ENCODE measurements at regions not wholly inside any gene's neighbourhood (a gene's known extent, or its start where the extent isn't known, plus 50 kb on each side); places are given as distances from the start of the nearest gene placed in this dataset.

DNA sequence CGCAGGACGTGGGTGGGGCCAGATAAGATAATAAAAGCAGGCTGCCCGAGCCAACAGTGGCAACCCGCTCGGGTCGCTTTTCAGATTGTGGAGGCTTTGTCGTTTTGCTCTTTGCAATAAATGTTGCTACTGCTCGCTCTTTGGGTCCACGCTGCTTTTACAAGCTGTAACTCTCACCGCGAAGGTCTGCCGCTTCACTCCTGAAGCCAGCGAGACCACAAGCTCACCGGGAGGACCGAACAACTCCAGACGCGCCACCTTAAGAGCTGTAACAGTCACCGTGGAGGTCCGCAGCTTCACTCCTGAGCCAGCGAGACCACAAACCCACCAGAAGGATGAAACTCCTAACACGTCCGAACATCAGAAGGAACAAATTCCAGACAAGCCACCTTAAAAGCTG is 286.6 kb upstream of the MAGI2 start:
- no peak for TF ChIP-seq EGR1 (IDR thresholded peaks at IDR 0.05)
- TF ChIP-seq ZBTB7A (IDR thresholded peaks at IDR 0.05; ENCODE audit: low read depth): no peak
- no peak for TF ChIP-seq RAD21 (IDR thresholded peaks at IDR 0.05; ENCODE audit: low read depth)
- TF ChIP-seq USF1 (IDR thresholded peaks at IDR 0.05): no peak
- no peak for TF ChIP-seq TAF1 (IDR thresholded peaks at IDR 0.05; ENCODE audit: low read depth)

GRCh38 chr7:79736418-79736817 is 283.0 kb upstream of the MAGI2 start:
- TF ChIP-seq EGR1 (IDR thresholded peaks at IDR 0.05) (no peak), USF1 (IDR thresholded peaks at IDR 0.05) (no peak)

DNA sequence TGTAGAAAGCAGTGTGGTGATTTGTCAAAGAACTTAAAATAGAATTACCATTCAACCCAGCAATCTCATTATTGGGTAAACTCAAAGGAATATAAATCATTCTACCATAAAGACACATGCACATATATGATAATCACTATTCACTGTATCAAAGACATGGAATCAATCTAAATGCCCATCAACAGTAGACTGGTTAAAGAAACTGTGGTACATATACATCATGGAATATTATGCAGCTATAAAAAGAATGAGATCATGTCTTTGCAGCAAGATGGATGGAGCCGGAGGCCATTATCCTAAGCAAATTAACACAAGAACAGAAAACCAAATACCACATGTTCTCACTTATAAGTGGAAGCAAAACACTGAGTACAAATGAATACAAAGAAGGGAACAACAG is 281.5 kb upstream of the MAGI2 start:
- TF ChIP-seq TCF12 (IDR thresholded peaks at IDR 0.05; ENCODE audit: low read depth): no peak
- no peak for TF ChIP-seq FOXM1 (IDR thresholded peaks at IDR 0.05; ENCODE audit: borderline replicate concordance, low read depth)
- no peak for TF ChIP-seq EGR1 (IDR thresholded peaks at IDR 0.05)
- TF ChIP-seq USF1 (IDR thresholded peaks at IDR 0.05): no peak
- TF ChIP-seq TEAD4 (IDR thresholded peaks at IDR 0.05): no peak
- TF ChIP-seq RAD21 (IDR thresholded peaks at IDR 0.05; ENCODE audit: low read depth): no peak
- no peak for TF ChIP-seq CEBPB (IDR thresholded peaks at IDR 0.05)
- no peak for TF ChIP-seq CREB1 (IDR thresholded peaks at IDR 0.05; ENCODE audit: low read depth)

DNA sequence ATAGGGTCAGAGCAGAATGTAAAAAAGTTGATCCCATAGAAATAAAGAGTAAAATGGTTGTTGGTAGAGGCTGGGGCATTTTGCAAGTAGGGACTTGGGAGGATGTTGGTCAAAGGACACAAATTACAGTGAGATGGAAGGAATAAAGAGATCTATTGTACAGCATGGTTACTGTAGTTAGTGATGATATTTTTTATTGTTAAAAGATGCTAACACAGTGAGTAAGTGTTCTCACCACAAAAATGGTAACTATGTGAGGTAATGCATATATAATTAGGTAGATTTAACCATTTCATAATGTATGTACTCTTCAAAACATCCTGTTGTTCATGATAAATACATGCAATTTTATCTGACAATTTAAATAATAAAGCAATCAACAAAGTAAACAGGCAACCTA is 280.7 kb upstream of the MAGI2 start:
- TF ChIP-seq TCF12 (IDR thresholded peaks at IDR 0.05; ENCODE audit: low read depth): no peak
- TF ChIP-seq EGR1 (IDR thresholded peaks at IDR 0.05): no peak
- no peak for TF ChIP-seq YY1 (IDR thresholded peaks at IDR 0.05; ENCODE audit: low read depth)
- no peak for TF ChIP-seq CREB1 (IDR thresholded peaks at IDR 0.05; ENCODE audit: low read depth)
- no peak for TF ChIP-seq TAF1 (IDR thresholded peaks at IDR 0.05; ENCODE audit: low read depth)
- TF ChIP-seq FOXM1 (IDR thresholded peaks at IDR 0.05; ENCODE audit: borderline replicate concordance, low read depth): no peak
- no peak for TF ChIP-seq ZBTB7A (IDR thresholded peaks at IDR 0.05; ENCODE audit: low read depth)

- TF ChIP-seq CEBPB (IDR thresholded peaks at IDR 0.05) (no peak), TCF12 (IDR thresholded peaks at IDR 0.05; ENCODE audit: low read depth) (no peak), RAD21 (IDR thresholded peaks at IDR 0.05; ENCODE audit: low read depth) (no peak), EGR1 (IDR thresholded peaks at IDR 0.05) (no peak), ZBTB7A (IDR thresholded peaks at IDR 0.05; ENCODE audit: low read depth) (no peak), NFIC (IDR thresholded peaks at IDR 0.05) (no peak), CREB1 (IDR thresholded peaks at IDR 0.05; ENCODE audit: low read depth) (no peak), EP300 (IDR thresholded peaks at IDR 0.05; ENCODE audit: borderline replicate concordance) (no peak)
- TF ChIP-seq, protein P1, sequence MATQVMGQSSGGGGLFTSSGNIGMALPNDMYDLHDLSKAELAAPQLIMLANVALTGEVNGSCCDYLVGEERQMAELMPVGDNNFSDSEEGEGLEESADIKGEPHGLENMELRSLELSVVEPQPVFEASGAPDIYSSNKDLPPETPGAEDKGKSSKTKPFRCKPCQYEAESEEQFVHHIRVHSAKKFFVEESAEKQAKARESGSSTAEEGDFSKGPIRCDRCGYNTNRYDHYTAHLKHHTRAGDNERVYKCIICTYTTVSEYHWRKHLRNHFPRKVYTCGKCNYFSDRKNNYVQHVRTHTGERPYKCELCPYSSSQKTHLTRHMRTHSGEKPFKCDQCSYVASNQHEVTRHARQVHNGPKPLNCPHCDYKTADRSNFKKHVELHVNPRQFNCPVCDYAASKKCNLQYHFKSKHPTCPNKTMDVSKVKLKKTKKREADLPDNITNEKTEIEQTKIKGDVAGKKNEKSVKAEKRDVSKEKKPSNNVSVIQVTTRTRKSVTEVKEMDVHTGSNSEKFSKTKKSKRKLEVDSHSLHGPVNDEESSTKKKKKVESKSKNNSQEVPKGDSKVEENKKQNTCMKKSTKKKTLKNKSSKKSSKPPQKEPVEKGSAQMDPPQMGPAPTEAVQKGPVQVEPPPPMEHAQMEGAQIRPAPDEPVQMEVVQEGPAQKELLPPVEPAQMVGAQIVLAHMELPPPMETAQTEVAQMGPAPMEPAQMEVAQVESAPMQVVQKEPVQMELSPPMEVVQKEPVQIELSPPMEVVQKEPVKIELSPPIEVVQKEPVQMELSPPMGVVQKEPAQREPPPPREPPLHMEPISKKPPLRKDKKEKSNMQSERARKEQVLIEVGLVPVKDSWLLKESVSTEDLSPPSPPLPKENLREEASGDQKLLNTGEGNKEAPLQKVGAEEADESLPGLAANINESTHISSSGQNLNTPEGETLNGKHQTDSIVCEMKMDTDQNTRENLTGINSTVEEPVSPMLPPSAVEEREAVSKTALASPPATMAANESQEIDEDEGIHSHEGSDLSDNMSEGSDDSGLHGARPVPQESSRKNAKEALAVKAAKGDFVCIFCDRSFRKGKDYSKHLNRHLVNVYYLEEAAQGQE (IDR thresholded peaks at IDR 0.05; ENCODE audit: low read depth): no peak
- TF ChIP-seq, protein P2, sequence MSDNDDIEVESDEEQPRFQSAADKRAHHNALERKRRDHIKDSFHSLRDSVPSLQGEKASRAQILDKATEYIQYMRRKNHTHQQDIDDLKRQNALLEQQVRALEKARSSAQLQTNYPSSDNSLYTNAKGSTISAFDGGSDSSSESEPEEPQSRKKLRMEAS (IDR thresholded peaks at IDR 0.05): no peak
Measured at GRCh38 chr7:79732535-79732934, 279.1 kb upstream of the MAGI2 start.

- TF ChIP-seq NFIC (IDR thresholded peaks at IDR 0.05): no peak
- TF ChIP-seq CREB1 (IDR thresholded peaks at IDR 0.05; ENCODE audit: low read depth): no peak
- no peak for TF ChIP-seq ZBTB7A (IDR thresholded peaks at IDR 0.05; ENCODE audit: low read depth)
- no peak for TF ChIP-seq RAD21 (IDR thresholded peaks at IDR 0.05; ENCODE audit: low read depth)
- no peak for TF ChIP-seq CEBPB (IDR thresholded peaks at IDR 0.05)
- no peak for TF ChIP-seq FOXM1 (IDR thresholded peaks at IDR 0.05; ENCODE audit: borderline replicate concordance, low read depth)
- TF ChIP-seq, protein P1 (IDR thresholded peaks at IDR 0.05; ENCODE audit: low read depth): no peak
Measured at GRCh38 chr7:79730971-79731370, 277.5 kb upstream of the MAGI2 start.

Measured in Ishikawa (cell line).